ENCODE measurements at regions not wholly inside any gene's neighbourhood (a gene's known extent, or its start where the extent isn't known, plus 50 kb on each side); places are given as distances from the start of the nearest gene placed in this dataset.

GRCh38 chr1:95384567-95384966 lies 150.6 kb downstream of the RWDD3 start:
- no TSS peak for BruUV-seq (replicated peaks)
- no peaks in the 10 kb centered on the region for H3K4me1 Mint-ChIP-seq (ENCODE audit: low read depth, unreplicated experiment)
- TF ChIP-seq CTCF (IDR thresholded peaks at IDR 0.05; ENCODE audit: unreplicated experiment), result no peak
- no peaks in the 10 kb centered on the region for H3K36me3 Mint-ChIP-seq (ENCODE audit: insufficient read depth, unreplicated experiment)
- intact Hi-C loops (cut with micrococcal nuclease; ENCODE audit: unreplicated experiment), result no loop called here
- CTCF ChIA-PET, result no interaction called here
- H3K9me3 Mint-ChIP-seq (ENCODE audit: low read depth, unreplicated experiment), result no peaks in the 10 kb centered on the region
- no peak overlapping the region for H3K4me3 Mint-ChIP-seq (ENCODE audit: low read depth, unreplicated experiment)
- H3K27me3 Mint-ChIP-seq (ENCODE audit: unreplicated experiment), result peaks cover 36% of the 10 kb centered on the region
- DNase-seq, result peak; percentile 52
- H3K27ac Mint-ChIP-seq (ENCODE audit: unreplicated experiment), result no peak overlapping the region

DNA sequence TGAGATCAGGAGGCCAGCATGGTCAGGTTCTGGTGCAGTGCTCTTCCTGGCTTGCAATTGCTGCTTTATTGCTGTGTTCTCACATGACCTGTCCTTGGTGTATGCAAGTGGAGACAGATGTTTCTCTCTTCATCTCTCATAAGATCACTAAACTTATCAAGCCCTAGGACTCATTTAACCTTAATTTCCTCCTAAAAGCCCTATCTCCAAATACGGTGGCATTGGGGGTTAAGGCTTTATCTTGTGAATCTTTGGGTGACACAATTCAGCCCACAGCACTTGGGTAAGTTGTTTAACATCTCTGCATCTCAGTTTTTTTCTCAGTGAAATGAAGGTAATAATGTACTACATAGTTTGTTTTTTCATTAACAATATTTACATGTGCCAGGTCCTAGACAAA lies 152.4 kb downstream of the RWDD3 start:
- H3K36me3 Mint-ChIP-seq (ENCODE audit: insufficient read depth, unreplicated experiment), result no peaks in the 10 kb centered on the region
- no TSS peak for BruUV-seq (replicated peaks)
- intact Hi-C loops (cut with micrococcal nuclease; ENCODE audit: unreplicated experiment), result no loop called here
- H3K27ac Mint-ChIP-seq (ENCODE audit: unreplicated experiment), result no peak overlapping the region
- H3K9me3 Mint-ChIP-seq (ENCODE audit: low read depth, unreplicated experiment), result no peaks in the 10 kb centered on the region
- no peak for TF ChIP-seq CTCF (IDR thresholded peaks at IDR 0.05; ENCODE audit: unreplicated experiment)
- peaks cover 39% of the 10 kb centered on the region for H3K27me3 Mint-ChIP-seq (ENCODE audit: unreplicated experiment)
- CTCF ChIA-PET, result no interaction called here
- H3K4me3 Mint-ChIP-seq (ENCODE audit: low read depth, unreplicated experiment), result no peak overlapping the region
- no peaks in the 10 kb centered on the region for H3K4me1 Mint-ChIP-seq (ENCODE audit: low read depth, unreplicated experiment)
- DNase-seq, result no peak

- CTCF ChIA-PET, result no interaction called here
- BruUV-seq (replicated peaks), result no TSS peak
These were observed 152.9 kb downstream of the RWDD3 start for GRCh38 chr1:95386915-95387314.

DNA sequence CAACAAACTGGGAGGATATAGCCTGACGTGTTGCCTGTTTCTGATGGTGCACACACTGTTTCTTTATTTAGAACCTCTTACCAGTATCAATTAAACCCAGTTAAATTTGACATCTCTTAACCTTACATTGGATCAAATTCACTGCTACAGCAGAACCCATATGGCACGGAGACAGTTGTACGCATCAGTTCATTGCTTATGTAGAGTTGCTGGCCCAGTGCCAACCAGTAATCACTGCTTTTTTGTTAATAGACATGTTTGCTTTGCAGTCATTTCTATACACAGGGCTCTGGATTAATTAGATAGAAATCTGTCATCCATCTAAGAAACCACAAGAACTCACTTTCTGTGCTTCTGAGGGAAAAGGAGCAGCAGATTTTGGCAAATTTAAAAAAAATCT lies 154.0 kb downstream of the RWDD3 start:
- Mint-ChIP-seq H3K36me3 (ENCODE audit: insufficient read depth, unreplicated experiment) (no peaks in the 10 kb centered on the region), H3K4me3 (ENCODE audit: low read depth, unreplicated experiment) (no peak overlapping the region), H3K27ac (ENCODE audit: unreplicated experiment) (no peak overlapping the region), H3K4me1 (ENCODE audit: low read depth, unreplicated experiment) (no peaks in the 10 kb centered on the region), H3K27me3 (ENCODE audit: unreplicated experiment) (peaks cover 39% of the 10 kb centered on the region), H3K9me3 (ENCODE audit: low read depth, unreplicated experiment) (no peaks in the 10 kb centered on the region)
- no peak for DNase-seq
- BruUV-seq (replicated peaks), result no TSS peak
- no peak for TF ChIP-seq CTCF (IDR thresholded peaks at IDR 0.05; ENCODE audit: unreplicated experiment)
- CTCF ChIA-PET, result no interaction called here
- intact Hi-C loops (cut with micrococcal nuclease; ENCODE audit: unreplicated experiment), result no loop called here

More at GRCh38 chr1:95386915-95387314, 152.9 kb downstream of the RWDD3 start:
- Mint-ChIP-seq H3K36me3 (ENCODE audit: insufficient read depth, unreplicated experiment) (no peaks in the 10 kb centered on the region), H3K4me3 (ENCODE audit: low read depth, unreplicated experiment) (no peak overlapping the region), H3K27me3 (ENCODE audit: unreplicated experiment) (peaks cover 39% of the 10 kb centered on the region), H3K4me1 (ENCODE audit: low read depth, unreplicated experiment) (no peaks in the 10 kb centered on the region), H3K27ac (ENCODE audit: unreplicated experiment) (no peak overlapping the region), H3K9me3 (ENCODE audit: low read depth, unreplicated experiment) (no peaks in the 10 kb centered on the region)
- no peak for TF ChIP-seq CTCF (IDR thresholded peaks at IDR 0.05; ENCODE audit: unreplicated experiment)
- no peak for DNase-seq
- intact Hi-C loops (cut with micrococcal nuclease; ENCODE audit: unreplicated experiment), result no loop called here

DNA sequence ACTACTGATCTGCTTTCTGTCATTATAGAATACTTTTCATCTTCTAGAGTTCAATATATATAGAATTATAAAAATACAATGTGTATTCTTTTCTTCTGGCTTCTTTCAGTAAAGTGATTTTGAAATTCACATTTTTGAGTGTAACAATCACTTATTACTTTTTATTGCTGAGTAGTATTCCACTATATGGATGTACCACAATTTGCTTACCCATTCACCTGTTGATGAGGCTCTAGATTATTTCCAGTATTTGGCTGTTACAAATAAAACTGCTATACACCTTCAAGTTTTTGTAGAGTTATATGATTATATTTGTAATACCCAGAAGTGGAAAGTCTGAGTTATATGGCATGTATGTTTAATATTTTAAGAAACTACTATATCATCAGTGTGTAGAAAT lies 159.4 kb downstream of the RWDD3 start:
- no peaks in the 10 kb centered on the region for H3K36me3 Mint-ChIP-seq (ENCODE audit: insufficient read depth, unreplicated experiment)
- no TSS peak for BruUV-seq (replicated peaks)
- CTCF ChIA-PET, result no interaction called here
- peaks cover 13% of the 10 kb centered on the region for H3K27me3 Mint-ChIP-seq (ENCODE audit: unreplicated experiment)
- H3K9me3 Mint-ChIP-seq (ENCODE audit: low read depth, unreplicated experiment), result peaks cover 3% of the 10 kb centered on the region
- no peak for DNase-seq
- no peak overlapping the region for H3K4me3 Mint-ChIP-seq (ENCODE audit: low read depth, unreplicated experiment)
- intact Hi-C loops (cut with micrococcal nuclease; ENCODE audit: unreplicated experiment), result no loop called here
- no peak for TF ChIP-seq CTCF (IDR thresholded peaks at IDR 0.05; ENCODE audit: unreplicated experiment)
- no peak overlapping the region for H3K27ac Mint-ChIP-seq (ENCODE audit: unreplicated experiment)
- no peaks in the 10 kb centered on the region for H3K4me1 Mint-ChIP-seq (ENCODE audit: low read depth, unreplicated experiment)

All from Calu3 (cell line).